ENCODE measurements at regions not wholly inside any gene's neighbourhood (a gene's known extent, or its start where the extent isn't known, plus 50 kb on each side); places are given as distances from the start of the nearest gene placed in this dataset.

DNA sequence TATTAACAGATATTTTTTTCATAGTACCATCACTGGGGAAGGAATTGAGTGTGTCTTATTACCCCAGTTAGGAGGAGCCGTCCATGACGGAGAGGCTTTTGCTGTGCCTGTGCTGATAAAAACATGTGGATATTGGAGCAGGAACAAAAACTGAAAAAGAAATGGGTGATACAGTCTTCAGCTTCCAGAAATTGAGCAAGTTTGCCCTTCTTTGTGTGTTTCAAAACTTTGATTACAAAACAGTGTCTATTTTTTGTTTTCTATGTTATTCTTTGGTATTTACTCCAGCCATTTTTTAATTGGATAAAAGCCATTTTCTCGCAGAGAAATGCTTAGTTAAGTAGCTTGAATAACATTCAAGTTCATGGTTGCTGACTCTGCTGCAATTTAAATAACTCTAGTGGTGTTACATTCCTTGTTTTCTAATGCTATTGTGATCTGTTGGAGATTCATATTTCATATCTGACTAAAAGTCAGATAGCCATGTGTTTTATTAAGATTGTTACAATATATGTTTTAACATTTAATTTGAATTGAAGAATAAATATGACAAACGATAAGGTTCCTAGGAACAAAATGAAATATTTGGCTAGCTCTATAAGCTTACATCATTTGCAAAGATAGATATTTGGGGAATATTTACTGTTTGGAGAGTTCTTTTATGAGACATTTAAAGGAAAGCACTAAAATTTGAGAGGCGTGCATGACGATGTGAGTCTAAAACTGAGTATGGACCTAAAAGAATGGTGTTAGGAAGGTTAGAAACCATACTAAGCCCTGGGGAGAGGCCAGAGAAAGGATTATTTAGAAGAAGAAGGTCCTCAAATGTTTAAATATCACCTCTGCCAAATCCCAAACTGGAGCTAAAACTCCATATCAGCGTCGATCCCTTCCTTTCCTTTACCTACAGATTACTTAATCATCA lies 747.3 kb upstream of the CELF2 start:
- intact Hi-C loops (cut with micrococcal nuclease), result no loop called here
- H3K4me3 Mint-ChIP-seq, result no peak overlapping the region
- no peaks in the 10 kb centered on the region for H3K9me3 Mint-ChIP-seq

DNA sequence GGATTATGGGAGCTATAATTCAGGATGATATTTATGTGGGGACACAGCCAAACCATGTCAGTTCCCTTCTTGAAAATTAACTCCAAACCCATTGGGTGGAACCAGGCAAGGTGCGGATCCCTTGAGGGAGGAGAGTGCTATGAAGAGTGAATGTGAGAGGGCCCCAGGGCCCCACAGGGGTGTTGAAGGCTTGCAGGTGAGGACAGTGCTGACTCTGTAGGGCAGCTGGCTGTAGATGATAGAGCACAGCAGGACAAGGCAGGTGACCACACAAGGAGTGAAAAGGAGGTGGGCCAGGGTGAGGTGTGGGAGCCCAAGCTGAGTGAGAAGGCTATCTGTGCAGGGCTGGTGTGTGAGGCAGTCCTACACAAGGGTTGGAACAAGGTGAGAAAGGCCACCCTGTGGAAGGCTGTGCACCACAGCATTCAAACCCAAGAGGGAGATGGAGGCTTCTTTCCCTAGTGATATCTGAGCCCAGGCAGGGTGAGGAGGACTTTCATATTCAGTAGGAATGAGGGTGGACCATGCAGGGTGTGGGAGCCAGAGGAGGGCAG lies 746.0 kb upstream of the CELF2 start:
- H3K27ac Mint-ChIP-seq, result no peak overlapping the region
- H3K4me3 Mint-ChIP-seq, result no peak overlapping the region
- no peaks in the 10 kb centered on the region for H3K9me3 Mint-ChIP-seq
- no peaks in the 10 kb centered on the region for H3K36me3 Mint-ChIP-seq (ENCODE audit: low read depth)
- H3K27me3 Mint-ChIP-seq, result no peaks in the 10 kb centered on the region
- intact Hi-C loops (cut with micrococcal nuclease), result no loop called here
- no peaks in the 10 kb centered on the region for H3K4me1 Mint-ChIP-seq (ENCODE audit: low read depth)

More for the DNA sequence above, 747.3 kb upstream of the CELF2 start:
- no peaks in the 10 kb centered on the region for H3K27me3 Mint-ChIP-seq
- no peaks in the 10 kb centered on the region for H3K4me1 Mint-ChIP-seq (ENCODE audit: low read depth)
- no peaks in the 10 kb centered on the region for H3K36me3 Mint-ChIP-seq (ENCODE audit: low read depth)
- H3K27ac Mint-ChIP-seq, result no peak overlapping the region

- no peaks in the 10 kb centered on the region for H3K36me3 Mint-ChIP-seq (ENCODE audit: low read depth)
- no peak overlapping the region for H3K4me3 Mint-ChIP-seq
- no peaks in the 10 kb centered on the region for H3K27me3 Mint-ChIP-seq
- intact Hi-C loops (cut with micrococcal nuclease), result no loop called here
- H3K9me3 Mint-ChIP-seq, result no peaks in the 10 kb centered on the region
- no peaks in the 10 kb centered on the region for H3K4me1 Mint-ChIP-seq (ENCODE audit: low read depth)
- H3K27ac Mint-ChIP-seq, result no peak overlapping the region
Measured at GRCh38 chr10:10273661-10274060, 744.0 kb upstream of the CELF2 start.

DNA sequence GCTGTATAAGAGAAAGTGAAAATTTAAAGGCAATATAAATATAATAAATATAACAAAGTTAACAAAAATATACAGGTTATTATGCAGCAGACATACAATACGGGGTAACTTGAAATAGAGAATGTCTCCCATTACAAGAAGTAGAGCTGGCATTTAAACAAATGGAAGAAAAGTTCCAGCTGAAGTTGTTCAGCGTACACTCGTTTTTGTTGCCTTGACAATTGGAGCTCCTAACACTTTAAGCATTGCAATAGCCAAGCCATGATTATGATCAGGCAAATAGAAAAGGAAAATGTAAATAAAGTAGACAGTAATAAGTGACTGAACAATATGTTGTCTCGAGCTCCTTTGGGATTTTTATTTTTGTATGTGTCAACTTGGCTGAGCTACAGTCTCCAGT lies 737.8 kb upstream of the CELF2 start:
- Mint-ChIP-seq H3K36me3 (ENCODE audit: low read depth) (no peaks in the 10 kb centered on the region), H3K9me3 (peaks cover 9% of the 10 kb centered on the region), H3K27ac (no peak overlapping the region), H3K4me3 (no peak overlapping the region), H3K27me3 (no peaks in the 10 kb centered on the region), H3K4me1 (ENCODE audit: low read depth) (no peaks in the 10 kb centered on the region)
- intact Hi-C loops (cut with micrococcal nuclease), result no loop called here

DNA sequence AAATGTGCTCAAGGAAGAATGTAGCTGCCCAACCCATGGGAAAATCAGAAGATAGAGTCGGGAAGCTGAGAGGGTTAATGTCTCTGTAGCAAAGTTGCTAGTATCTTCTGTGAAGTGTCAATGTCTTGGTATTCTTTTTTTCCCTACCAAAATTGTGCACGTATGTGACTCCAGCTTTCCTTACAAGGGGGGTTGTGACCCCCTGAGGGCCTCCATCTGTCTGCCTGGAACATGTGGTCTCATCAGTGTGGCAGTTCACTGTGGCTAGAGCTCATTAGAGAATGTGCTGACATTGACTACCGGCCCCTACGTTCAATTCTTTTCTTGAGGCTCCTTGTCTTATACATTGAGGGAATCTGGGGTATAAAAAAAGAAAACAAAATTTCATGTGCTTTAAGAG lies 725.2 kb upstream of the CELF2 start:
- H3K9me3 Mint-ChIP-seq, result peaks cover 8% of the 10 kb centered on the region
- no peaks in the 10 kb centered on the region for H3K36me3 Mint-ChIP-seq (ENCODE audit: low read depth)
- no peaks in the 10 kb centered on the region for H3K27me3 Mint-ChIP-seq
- intact Hi-C loops (cut with micrococcal nuclease), result no loop called here
- H3K27ac Mint-ChIP-seq, result no peak overlapping the region
- no peaks in the 10 kb centered on the region for H3K4me1 Mint-ChIP-seq (ENCODE audit: low read depth)
- H3K4me3 Mint-ChIP-seq, result no peak overlapping the region

DNA sequence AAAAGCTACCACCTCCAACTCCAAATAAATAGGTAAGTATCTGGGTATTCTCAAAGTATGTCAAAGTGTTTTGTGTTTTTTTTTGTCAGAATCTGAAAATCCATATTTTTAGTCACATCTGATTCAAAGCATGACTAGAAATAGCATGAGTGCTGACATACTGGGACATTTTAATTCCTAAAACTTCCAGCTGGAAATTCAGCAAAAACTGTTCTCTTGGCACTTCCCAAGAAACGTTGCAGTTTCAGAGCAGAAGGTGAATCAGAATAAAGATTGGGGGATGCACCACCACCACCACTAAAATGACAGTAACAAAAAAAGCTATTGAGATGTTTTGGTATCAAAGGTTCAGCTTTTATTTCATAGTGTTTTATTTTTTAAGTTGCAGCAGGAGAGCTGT lies 724.6 kb upstream of the CELF2 start:
- intact Hi-C loops (cut with micrococcal nuclease), result no loop called here
- Mint-ChIP-seq H3K36me3 (ENCODE audit: low read depth) (no peaks in the 10 kb centered on the region), H3K27me3 (no peaks in the 10 kb centered on the region), H3K4me3 (no peak overlapping the region), H3K27ac (no peak overlapping the region), H3K9me3 (peaks cover 8% of the 10 kb centered on the region), H3K4me1 (ENCODE audit: low read depth) (no peaks in the 10 kb centered on the region)

DNA sequence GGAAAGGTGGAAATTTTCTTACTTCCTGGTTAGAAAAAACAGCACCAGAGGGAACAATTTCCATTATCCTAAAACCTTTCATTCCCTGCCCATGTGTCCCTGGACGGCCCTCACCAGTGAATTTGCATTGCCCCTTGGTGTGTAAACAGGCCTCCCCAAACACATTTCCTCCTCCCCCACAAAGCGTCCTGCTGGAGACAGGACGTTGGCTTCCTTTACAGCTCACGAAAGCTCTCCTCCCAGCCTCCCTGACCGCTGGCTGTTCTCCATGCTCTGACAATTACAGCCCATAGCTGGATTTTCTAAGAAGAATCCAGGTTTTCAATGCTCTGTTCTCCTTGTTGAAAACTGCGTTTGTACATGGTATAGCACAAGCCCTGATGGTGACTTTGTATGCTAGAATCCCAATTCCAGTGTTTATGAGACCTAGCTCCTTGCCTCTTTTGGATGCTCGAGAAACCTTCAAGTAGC lies 724.2 kb upstream of the CELF2 start:
- Mint-ChIP-seq H3K36me3 (ENCODE audit: low read depth) (no peaks in the 10 kb centered on the region), H3K9me3 (peaks cover 8% of the 10 kb centered on the region), H3K4me1 (ENCODE audit: low read depth) (no peaks in the 10 kb centered on the region), H3K4me3 (no peak overlapping the region), H3K27me3 (no peaks in the 10 kb centered on the region), H3K27ac (no peak overlapping the region)
- intact Hi-C loops (cut with micrococcal nuclease), result no loop called here

DNA sequence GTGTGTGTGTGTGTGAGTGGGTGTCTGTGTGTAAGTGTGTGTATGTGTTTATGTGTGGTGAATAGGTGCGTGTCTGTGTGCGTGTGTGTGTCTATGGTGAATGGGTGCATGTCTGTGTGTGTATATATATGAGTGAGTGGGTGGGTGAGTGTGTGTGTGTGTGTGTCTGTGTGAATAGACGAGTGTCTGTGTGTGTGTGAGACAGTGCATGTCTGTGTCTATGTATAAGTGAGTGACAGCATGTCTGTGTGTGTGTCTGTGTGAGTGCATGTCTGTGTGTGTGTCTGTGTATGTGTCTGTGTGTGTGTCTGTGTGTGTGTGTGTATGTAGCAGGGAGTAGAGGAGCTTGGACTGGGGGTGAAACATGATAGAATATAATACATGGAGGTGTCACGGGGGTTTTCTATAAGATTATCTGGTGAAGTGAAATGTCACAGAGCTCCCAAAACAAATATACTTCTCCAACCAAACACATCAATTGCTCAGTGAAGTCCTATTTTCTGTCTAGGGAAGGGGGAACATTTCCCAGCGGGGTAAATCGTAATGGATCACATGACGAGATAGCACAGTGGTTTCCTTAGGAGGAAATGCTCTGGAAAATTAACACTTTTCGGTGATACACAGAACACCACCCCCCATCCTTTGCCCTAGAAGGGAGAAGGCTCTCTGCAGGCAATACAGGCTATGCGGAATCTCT lies 723.3 kb upstream of the CELF2 start:
- Mint-ChIP-seq H3K27ac (no peak overlapping the region), H3K4me3 (no peak overlapping the region), H3K9me3 (peaks cover 8% of the 10 kb centered on the region), H3K27me3 (no peaks in the 10 kb centered on the region), H3K4me1 (ENCODE audit: low read depth) (no peaks in the 10 kb centered on the region), H3K36me3 (ENCODE audit: low read depth) (no peaks in the 10 kb centered on the region)
- intact Hi-C loops (cut with micrococcal nuclease), result no loop called here

GRCh38 chr10:10294881-10295529 lies 722.7 kb upstream of the CELF2 start:
- no peaks in the 10 kb centered on the region for H3K27me3 Mint-ChIP-seq
- intact Hi-C loops (cut with micrococcal nuclease), result no loop called here
- H3K36me3 Mint-ChIP-seq (ENCODE audit: low read depth), result no peaks in the 10 kb centered on the region
- no peaks in the 10 kb centered on the region for H3K4me1 Mint-ChIP-seq (ENCODE audit: low read depth)
- H3K4me3 Mint-ChIP-seq, result no peak overlapping the region
- H3K9me3 Mint-ChIP-seq, result peaks cover 8% of the 10 kb centered on the region
- H3K27ac Mint-ChIP-seq, result no peak overlapping the region

GRCh38 chr10:10295537-10295936 lies 722.1 kb upstream of the CELF2 start:
- intact Hi-C loops (cut with micrococcal nuclease), result no loop called here
- peaks cover 8% of the 10 kb centered on the region for H3K9me3 Mint-ChIP-seq
- no peaks in the 10 kb centered on the region for H3K27me3 Mint-ChIP-seq
- H3K4me3 Mint-ChIP-seq, result no peak overlapping the region
- no peaks in the 10 kb centered on the region for H3K4me1 Mint-ChIP-seq (ENCODE audit: low read depth)
- H3K36me3 Mint-ChIP-seq (ENCODE audit: low read depth), result no peaks in the 10 kb centered on the region
- H3K27ac Mint-ChIP-seq, result no peak overlapping the region

DNA sequence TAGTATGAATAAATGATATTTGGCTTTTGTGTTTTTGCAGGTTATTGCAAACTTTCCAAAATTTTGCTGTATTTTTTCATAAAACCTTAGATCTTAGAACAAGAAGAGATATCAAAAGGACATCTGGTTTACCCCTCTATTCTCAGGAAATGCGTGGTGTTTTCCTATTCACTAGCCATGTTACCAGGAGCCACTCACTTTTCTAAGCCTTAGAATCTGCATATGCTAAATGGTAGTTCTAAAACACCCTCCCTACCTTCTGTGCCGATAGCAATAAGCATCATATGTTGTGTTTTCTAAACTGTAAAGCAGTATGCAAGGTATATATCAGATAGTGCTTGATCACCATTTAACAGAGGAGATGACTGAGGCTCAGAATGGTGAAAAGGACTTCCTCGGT lies 715.0 kb upstream of the CELF2 start:
- no peaks in the 10 kb centered on the region for H3K27me3 Mint-ChIP-seq
- H3K4me3 Mint-ChIP-seq, result no peak overlapping the region
- no peak overlapping the region for H3K27ac Mint-ChIP-seq
- no peaks in the 10 kb centered on the region for H3K4me1 Mint-ChIP-seq (ENCODE audit: low read depth)
- H3K36me3 Mint-ChIP-seq (ENCODE audit: low read depth), result no peaks in the 10 kb centered on the region
- peaks cover 10% of the 10 kb centered on the region for H3K9me3 Mint-ChIP-seq
- intact Hi-C loops (cut with micrococcal nuclease), result no loop called here

- no peaks in the 10 kb centered on the region for H3K36me3 Mint-ChIP-seq (ENCODE audit: low read depth)
- H3K4me3 Mint-ChIP-seq, result no peak overlapping the region
- no peak overlapping the region for H3K27ac Mint-ChIP-seq
- intact Hi-C loops (cut with micrococcal nuclease), result no loop called here
- no peaks in the 10 kb centered on the region for H3K4me1 Mint-ChIP-seq (ENCODE audit: low read depth)
- no peaks in the 10 kb centered on the region for H3K27me3 Mint-ChIP-seq
- H3K9me3 Mint-ChIP-seq, result peaks cover 11% of the 10 kb centered on the region
Measured at GRCh38 chr10:10307036-10307435, 710.6 kb upstream of the CELF2 start.

DNA sequence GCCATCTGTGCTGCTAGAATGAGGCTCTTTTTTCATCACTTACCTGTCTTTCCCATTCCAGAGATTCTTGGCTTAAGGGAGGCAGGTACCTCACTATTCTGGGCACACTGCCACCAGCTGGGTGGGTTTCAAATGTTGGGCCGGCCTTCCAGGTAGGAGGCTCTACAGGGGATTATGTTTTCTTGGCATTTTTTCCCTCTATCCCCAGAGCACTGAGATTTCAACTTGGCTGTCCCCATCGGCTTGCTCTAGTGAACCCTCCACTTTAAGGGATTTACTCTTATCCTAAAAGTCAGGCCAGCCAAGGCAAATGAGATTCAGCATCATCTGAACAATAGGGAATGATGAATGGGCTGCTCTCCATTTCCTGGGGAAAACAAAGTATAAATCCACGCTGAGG lies 710.1 kb upstream of the CELF2 start:
- H3K27ac Mint-ChIP-seq, result no peak overlapping the region
- H3K4me1 Mint-ChIP-seq (ENCODE audit: low read depth), result no peaks in the 10 kb centered on the region
- no peaks in the 10 kb centered on the region for H3K27me3 Mint-ChIP-seq
- no peak overlapping the region for H3K4me3 Mint-ChIP-seq
- intact Hi-C loops (cut with micrococcal nuclease), result no loop called here
- H3K9me3 Mint-ChIP-seq, result peaks cover 11% of the 10 kb centered on the region
- no peaks in the 10 kb centered on the region for H3K36me3 Mint-ChIP-seq (ENCODE audit: low read depth)

DNA sequence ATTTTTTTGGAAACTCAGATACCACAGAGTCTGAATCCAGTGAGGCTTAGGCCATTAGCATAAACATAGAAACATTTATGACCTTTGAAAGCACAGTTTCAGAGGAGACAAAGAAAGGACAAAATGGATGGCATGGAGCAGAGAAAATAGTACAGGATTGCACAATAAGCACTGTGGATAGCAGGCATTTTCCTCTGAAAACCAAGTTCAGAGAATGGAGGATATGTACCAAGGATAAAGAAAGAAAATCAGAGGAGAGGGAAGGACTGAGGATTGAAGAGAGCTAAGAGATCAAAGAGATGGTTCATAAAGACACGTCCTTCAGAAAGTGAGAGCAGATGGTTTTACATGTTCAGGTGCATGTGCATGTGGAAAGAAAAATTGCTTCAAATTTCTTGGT lies 707.2 kb upstream of the CELF2 start:
- no peaks in the 10 kb centered on the region for H3K27me3 Mint-ChIP-seq

More for the DNA sequence above, 707.2 kb upstream of the CELF2 start:
- H3K4me3 Mint-ChIP-seq, result no peak overlapping the region
- no peaks in the 10 kb centered on the region for H3K36me3 Mint-ChIP-seq (ENCODE audit: low read depth)
- intact Hi-C loops (cut with micrococcal nuclease), result no loop called here
- H3K27ac Mint-ChIP-seq, result no peak overlapping the region
- peaks cover 11% of the 10 kb centered on the region for H3K9me3 Mint-ChIP-seq
- no peaks in the 10 kb centered on the region for H3K4me1 Mint-ChIP-seq (ENCODE audit: low read depth)

Data from dendritic cell treated with granulocyte-macrophage colony-stimulating factor and Interleukin-4, amounts not matched to agents 40 ng/mL and 50 ng/mL, for 4 days (primary cell).